Loucy (cell line): ENCODE measurements at regions not wholly inside any gene's neighbourhood (a gene's known extent, or its start where the extent isn't known, plus 50 kb on each side); places are given as distances from the start of the nearest gene placed in this dataset.
"Not testable (repeated sequence)": the region's sequence is repeated elsewhere in the genome, so short reads cannot be mapped to it uniquely, and the experiment has no call there.

Experiments used
- H2AFZ ChIP-seq: fragments of 200-600 bp; sonication (generic); 2 replicates; pipeline ENCODE4 v1.6.0; 2016; ENCODE audit warnings: antibody characterized with exemption, mild to moderate bottlenecking, low read length, moderate library complexity
- H3F3A ChIP-seq: fragments of 200-600 bp; 2 replicates; pipeline ENCODE4 v1.6.0; 2016; ENCODE audit warnings: antibody characterized with exemption, low read depth, mild to moderate bottlenecking
- H3K27me3 ChIP-seq: fragments of 200-600 bp; sonication (generic); 2 replicates; pipeline ENCODE4 v1.6.1; 2014; ENCODE audit warnings: low read length, mild to moderate bottlenecking; ENCODE audit not compliant: insufficient read depth, poor library complexity, severe bottlenecking
- H3K36me3 ChIP-seq: fragments of 200-600 bp; sonication (generic); 2 replicates; pipeline ENCODE4 v1.6.1; 2016; ENCODE audit warnings: low read length; ENCODE audit not compliant: insufficient read depth
- H3K4me1 ChIP-seq: fragments of 200-600 bp; sonication (generic); 2 replicates; pipeline ENCODE4 v1.5.1; 2014; ENCODE audit warnings: low read length, mild to moderate bottlenecking; ENCODE audit not compliant: insufficient read depth, poor library complexity, severe bottlenecking
- H3K4me2 ChIP-seq: fragments of 200-600 bp; sonication (generic); 2 replicates; pipeline ENCODE4 v1.6.0; 2014; ENCODE audit warnings: antibody characterized with exemption, low read length, low read depth, mild to moderate bottlenecking; ENCODE audit not compliant: poor library complexity, severe bottlenecking
- H3K4me3 ChIP-seq: fragments of 200-600 bp; sonication (generic); 2 replicates; pipeline ENCODE4 v1.5.1; 2014; ENCODE audit warnings: low read length, mild to moderate bottlenecking, mixed read lengths; ENCODE audit not compliant: poor library complexity, severe bottlenecking
- H3K79me2 ChIP-seq: fragments of 200-600 bp; sonication (generic); 2 replicates; pipeline ENCODE4 v1.6.1; 2014; ENCODE audit warnings: low read length; ENCODE audit not compliant: insufficient read depth
- H3K9ac ChIP-seq: fragments of 200-600 bp; sonication (generic); 2 replicates; pipeline ENCODE4 v1.6.0; 2014; ENCODE audit warnings: mild to moderate bottlenecking, low read depth, low read length, moderate library complexity; ENCODE audit not compliant: poor library complexity, severe bottlenecking
- H3K9me2 ChIP-seq: fragments of 200-600 bp; sonication (generic); replicated peaks from 2 replicates; pipeline ENCODE4 v1.6.1; 2016; ENCODE audit warnings: low read depth, low read length, mixed read lengths
- H3K9me3 ChIP-seq: fragments of 200-600 bp; sonication (generic); 2 replicates; pipeline ENCODE4 v1.6.1; 2014; ENCODE audit warnings: mild to moderate bottlenecking, antibody characterized with exemption, low read length, low read depth; ENCODE audit not compliant: insufficient read depth
- H4K20me1 ChIP-seq: fragments of 200-600 bp; sonication (generic); 2 replicates; pipeline ENCODE4 v1.6.0; 2014; ENCODE audit warnings: antibody characterized with exemption, low read length, mild to moderate bottlenecking; ENCODE audit not compliant: insufficient read depth, poor library complexity, severe bottlenecking
- CTCF ChIP-seq: fragments of 200-600 bp; sonication (generic); conservative IDR thresholded peaks from 2 replicates; pipeline ENCODE4 v1.5.1; 2014; ENCODE audit warnings: mild to moderate bottlenecking, antibody characterized with exemption, low read length
- EZH2phosphoT487 ChIP-seq: fragments of 200-600 bp; IDR thresholded peaks from 2 replicates; pipeline ENCODE4 v1.6.1; 2018; ENCODE audit warnings: antibody characterized with exemption, mild to moderate bottlenecking, moderate library complexity, borderline replicate concordance

DNA sequence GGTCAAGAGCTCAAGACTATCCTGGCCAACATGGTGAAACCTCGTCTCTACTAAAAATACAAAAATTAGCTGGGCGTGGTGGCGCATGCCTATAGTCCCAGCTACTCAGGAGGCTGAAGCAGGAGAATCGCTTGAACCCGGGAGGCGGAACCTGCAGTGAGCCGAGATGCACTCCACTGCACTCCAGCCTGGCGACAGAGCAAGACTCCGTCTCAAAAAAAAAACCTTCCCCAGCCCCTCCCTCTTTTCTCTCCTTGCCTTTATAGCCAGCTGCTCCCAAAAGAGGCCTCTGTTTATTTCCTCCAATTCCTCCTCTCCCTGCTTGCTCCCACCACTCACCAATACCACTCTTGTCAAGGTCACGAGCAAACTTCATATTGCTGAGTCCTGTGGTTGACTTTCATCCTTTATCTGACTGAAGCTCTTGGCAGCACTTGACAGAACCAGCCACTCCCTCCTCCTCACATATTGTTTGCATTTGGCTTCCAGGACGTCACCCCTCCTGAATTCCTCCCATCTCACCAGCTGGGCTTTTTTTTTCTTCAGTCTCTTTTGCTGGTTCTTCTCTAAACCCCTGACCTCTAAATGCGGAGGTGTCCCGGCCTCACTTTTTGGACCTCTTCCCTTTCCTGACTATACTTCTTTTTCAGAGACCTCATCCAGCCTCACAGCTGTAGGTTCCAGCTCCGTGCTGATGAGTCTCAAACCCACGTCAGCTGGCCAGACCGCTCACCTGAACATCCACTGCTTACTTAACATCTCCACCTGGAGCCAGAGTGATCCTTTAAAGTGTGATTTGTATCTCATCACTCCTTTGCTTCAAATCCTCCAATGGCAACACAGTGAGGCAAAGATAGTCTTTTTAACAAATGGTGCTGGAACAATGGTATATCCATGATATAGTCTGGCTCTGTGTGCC is 84.6 kb upstream of the CAB39 start:
- H3K9me3 ChIP-seq = no peaks in the 10 kb centered on the region
- no peak overlapping the region for H3K4me2 ChIP-seq
- no peaks in the 10 kb centered on the region for H3K79me2 ChIP-seq
- no peaks in the 10 kb centered on the region for H3K9me2 ChIP-seq
- TF ChIP-seq CTCF (no peak), EZH2phosphoT487 (no peak)
- no peak overlapping the region for H2AFZ ChIP-seq
- no peaks in the 10 kb centered on the region for H3F3A ChIP-seq
- H3K27me3 ChIP-seq = no peaks in the 10 kb centered on the region
- H3K4me3 ChIP-seq = no peak overlapping the region
- no peaks in the 10 kb centered on the region for H3K36me3 ChIP-seq
- H3K4me1 ChIP-seq = no peaks in the 10 kb centered on the region
- no peak overlapping the region for H3K9ac ChIP-seq
- H4K20me1 ChIP-seq = no peaks in the 10 kb centered on the region

GRCh38 chr2:230631470-230631869 is 81.2 kb upstream of the CAB39 start:
- Histone ChIP-seq H3F3A (no peaks in the 10 kb centered on the region), H3K36me3 (no peaks in the 10 kb centered on the region), H4K20me1 (no peaks in the 10 kb centered on the region), H3K4me2 (no peak overlapping the region), H3K9me3 (no peaks in the 10 kb centered on the region), H3K79me2 (no peaks in the 10 kb centered on the region), H3K4me3 (no peak overlapping the region), H2AFZ (no peak overlapping the region), H3K9me2 (no peaks in the 10 kb centered on the region), H3K9ac (no peak overlapping the region), H3K4me1 (no peaks in the 10 kb centered on the region), H3K27me3 (no peaks in the 10 kb centered on the region)
- TF ChIP-seq EZH2phosphoT487 = no peak
- TF ChIP-seq CTCF = peak; percentile 39; the same call in 1 of the 2 replicates

GRCh38 chr2:230634146-230634545 is 78.5 kb upstream of the CAB39 start:
- TF ChIP-seq CTCF (no peak), EZH2phosphoT487 (no peak)
- no peaks in the 10 kb centered on the region for H3K9me3 ChIP-seq
- H3K79me2 ChIP-seq = no peaks in the 10 kb centered on the region
- no peak overlapping the region for H3K9ac ChIP-seq
- no peaks in the 10 kb centered on the region for H3K36me3 ChIP-seq
- no peaks in the 10 kb centered on the region for H3K9me2 ChIP-seq
- H3F3A ChIP-seq = no peaks in the 10 kb centered on the region
- no peak overlapping the region for H3K4me3 ChIP-seq
- H4K20me1 ChIP-seq = no peaks in the 10 kb centered on the region
- H2AFZ ChIP-seq = no peak overlapping the region
- no peaks in the 10 kb centered on the region for H3K27me3 ChIP-seq
- no peak overlapping the region for H3K4me2 ChIP-seq
- no peaks in the 10 kb centered on the region for H3K4me1 ChIP-seq

- H3K9ac ChIP-seq, H4K20me1 ChIP-seq, H3K4me2 ChIP-seq, H3K9me2 ChIP-seq, H2AFZ ChIP-seq, H3K9me3 ChIP-seq, H3K36me3 ChIP-seq, H3K79me2 ChIP-seq, H3F3A ChIP-seq, H3K4me3 ChIP-seq, H3K4me1 ChIP-seq, H3K27me3 ChIP-seq: not testable (repeated sequence)
These were observed 77.8 kb upstream of the CAB39 start for GRCh38 chr2:230634721-230635313.
